H1 (cell line): ENCODE measurements at regions not wholly inside any gene's neighbourhood (a gene's known extent, or its start where the extent isn't known, plus 50 kb on each side); places are given as distances from the start of the nearest gene placed in this dataset.

Experiments used
- ASH2L ChIP-seq: fragments of 200-600, 300-600 bp; sonication (generic); IDR thresholded peaks from one replicate; pipeline ENCODE4 v1.7.1; 2017; ENCODE audit warnings: low read length
- CREB1 ChIP-seq: IDR thresholded peaks from 2 replicates; pipeline ENCODE4 v1.6.1; 2012; ENCODE audit warnings: inconsistent platforms
- CTBP2 ChIP-seq: IDR thresholded peaks from 2 replicates; pipeline ENCODE4 v1.7.0; 2011; ENCODE audit warnings: borderline replicate concordance, mild to moderate bottlenecking, moderate library complexity, mixed read lengths, low read length; ENCODE audit not compliant: insufficient read depth, insufficient read length
- EZH2 ChIP-seq: fragments of 200-600 bp; sonication (generic); IDR thresholded peaks from 2 replicates; pipeline ENCODE4 v1.7.1; 2012; ENCODE audit warnings: low read depth, mild to moderate bottlenecking, moderate library complexity, low read length, inconsistent platforms; ENCODE audit not compliant: severe bottlenecking
- HDAC6 ChIP-seq: IDR thresholded peaks from one replicate; pipeline ENCODE4 v1.7.1; 2012; ENCODE audit warnings: low read depth, mild to moderate bottlenecking, inconsistent platforms, low read length, moderate library complexity
- NRF1 ChIP-seq: IDR thresholded peaks from 2 replicates; pipeline ENCODE4 v1.6.1; 2011; ENCODE audit warnings: mild to moderate bottlenecking, low read depth, low read length, improper control_type of control experiment
- PHF8 ChIP-seq: fragments of 200-600 bp; sonication (generic); conservative IDR thresholded peaks from 2 replicates; pipeline ENCODE4 v1.7.1; 2012; ENCODE audit warnings: low read depth, mild to moderate bottlenecking, inconsistent platforms, low read length, moderate library complexity
- RFX5 ChIP-seq: IDR thresholded peaks from 2 replicates; pipeline ENCODE4 v1.6.1; 2011; ENCODE audit warnings: low read depth, low read length, improper control_type of control experiment, borderline replicate concordance
- SP1 ChIP-seq: IDR thresholded peaks from 2 replicates; pipeline ENCODE4 v1.6.1; 2011; ENCODE audit warnings: low read depth, low read length
- YY1 ChIP-seq: IDR thresholded peaks from 2 replicates; pipeline ENCODE4 v1.6.1; 2011; ENCODE audit warnings: low read depth, mild to moderate bottlenecking, low read length

DNA sequence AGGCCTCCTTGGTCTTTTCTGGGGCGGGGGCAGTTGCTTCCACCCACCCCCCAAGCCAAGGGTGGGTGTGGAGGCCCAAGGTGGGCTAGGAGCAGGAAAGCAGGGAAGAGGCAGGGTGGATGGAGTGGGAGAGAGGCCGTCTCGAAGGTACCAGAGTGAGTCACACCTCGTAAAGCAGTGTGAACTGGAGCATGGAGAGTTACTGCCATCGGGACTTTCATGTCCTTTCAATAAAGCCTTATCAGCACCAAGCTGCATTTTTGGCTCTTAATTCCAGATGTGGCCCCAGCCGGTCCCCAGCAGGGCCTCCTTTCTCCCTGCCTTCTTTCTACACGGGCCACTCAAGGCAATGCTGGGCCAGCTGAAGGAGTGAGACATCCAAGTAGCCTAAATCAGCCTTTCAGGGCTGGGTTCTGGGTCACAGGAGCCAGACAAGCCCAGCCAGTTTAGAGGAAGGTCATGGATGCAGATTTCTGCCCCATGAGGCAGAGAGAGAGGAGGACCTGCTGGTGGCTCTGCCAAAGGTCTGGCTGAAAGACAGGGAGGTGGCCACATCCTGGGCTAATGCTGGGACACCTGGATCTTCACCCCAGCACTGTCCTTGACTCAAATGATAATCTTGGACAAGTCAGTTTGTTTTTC is 59.0 kb upstream of the CD82 start (continued):
- TF ChIP-seq CTBP2, result no peak
- TF ChIP-seq CREB1, result no peak
- TF ChIP-seq YY1, result no peak
- TF ChIP-seq NRF1, result no peak
- TF ChIP-seq ASH2L, result no peak
- TF ChIP-seq RFX5, result no peak
- no peak for TF ChIP-seq SP1
- no peak for TF ChIP-seq HDAC6
- TF ChIP-seq EZH2, result no peak
- TF ChIP-seq PHF8, result no peak
